GM19452 (cell line): ENCODE measurements at regions not wholly inside any gene's neighbourhood (a gene's known extent, or its start where the extent isn't known, plus 50 kb on each side); places are given as distances from the start of the nearest gene placed in this dataset.
"Not testable (repeated sequence)": the region's sequence is repeated elsewhere in the genome, so short reads cannot be mapped to it uniquely, and the experiment has no call there.

Source experiments
- ATAC-seq: cut with Tn5 transposase; IDR thresholded peaks from one replicate; pipeline ENCODE4 v1.9.1; 2021; ENCODE audit not compliant: unreplicated experiment

DNA sequence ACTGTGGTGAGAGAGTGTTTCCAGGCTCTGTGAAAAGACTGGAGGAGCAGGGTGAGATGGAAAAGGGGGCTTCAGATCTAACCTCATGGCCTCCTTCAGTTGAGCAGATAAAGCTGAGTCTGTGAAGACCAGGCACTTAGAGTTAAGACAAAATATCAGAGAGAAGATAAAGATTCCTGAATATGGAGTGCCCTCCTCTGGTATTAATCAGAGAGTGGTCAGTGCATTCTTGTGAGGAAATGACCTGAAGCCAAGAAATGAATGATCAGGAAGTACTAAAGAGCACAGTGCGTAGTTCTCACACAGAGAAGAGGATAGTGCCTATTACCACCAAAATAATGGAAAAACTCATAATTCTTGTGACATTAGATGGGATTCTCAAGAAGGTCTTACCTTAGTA is 1417.0 kb upstream of the ACO1 start:
- ATAC-seq = no peak

DNA sequence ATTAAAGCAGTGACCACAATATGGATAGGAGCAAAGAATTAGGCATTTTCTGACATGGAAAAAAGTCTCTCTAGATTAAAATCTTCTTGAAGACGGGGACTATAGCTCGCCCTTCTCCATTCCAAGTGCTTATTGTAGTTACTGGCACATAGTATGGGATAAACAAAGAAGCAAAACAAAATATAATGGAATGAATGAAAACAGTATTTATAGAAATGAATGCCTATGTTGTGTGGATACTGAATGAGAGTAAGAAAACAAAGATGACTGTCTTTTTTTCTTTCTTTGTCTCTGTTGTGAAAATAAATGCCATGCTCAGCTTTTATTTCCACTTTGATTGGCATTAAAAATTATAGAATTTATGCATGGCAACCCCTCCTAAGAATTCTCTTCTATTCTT is 1414.3 kb upstream of the ACO1 start:
- ATAC-seq = no peak

DNA sequence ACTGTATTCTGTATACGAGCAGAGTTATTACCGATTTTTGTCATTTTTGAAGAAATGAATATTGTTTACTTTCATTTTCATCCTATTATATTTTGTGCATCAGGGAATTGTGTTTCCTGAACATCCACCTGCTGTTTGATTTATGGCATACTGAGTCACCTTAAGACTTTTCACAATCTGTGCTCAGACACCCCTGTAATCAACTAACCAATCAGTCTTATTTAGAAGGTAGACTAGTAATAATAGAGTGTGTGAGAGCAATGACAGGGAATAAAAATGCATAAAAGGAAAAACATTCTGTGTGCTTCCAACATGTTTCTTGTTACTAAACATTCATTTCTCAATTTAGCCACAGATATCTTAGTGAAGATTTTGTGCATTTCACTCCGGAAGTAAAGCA is 1413.6 kb upstream of the ACO1 start:
- no peak for ATAC-seq

DNA sequence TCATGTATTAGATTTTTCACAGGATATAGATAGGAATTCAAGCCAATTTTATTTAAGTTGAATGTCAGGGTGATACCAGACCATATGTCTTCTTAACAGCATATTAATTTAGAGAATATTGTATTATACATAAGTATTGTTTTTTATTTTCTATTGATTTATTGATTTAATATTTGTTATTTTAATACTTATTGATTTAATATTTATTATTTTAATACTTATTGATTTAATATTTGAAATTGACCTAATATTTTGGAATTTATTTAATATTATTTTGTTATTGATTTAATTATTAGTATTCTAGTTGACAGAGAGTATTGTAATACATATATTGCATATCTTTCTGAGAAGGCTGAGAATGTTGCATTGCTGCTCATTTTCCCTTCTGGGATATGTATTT is 1411.8 kb upstream of the ACO1 start:
- ATAC-seq = no peak

DNA sequence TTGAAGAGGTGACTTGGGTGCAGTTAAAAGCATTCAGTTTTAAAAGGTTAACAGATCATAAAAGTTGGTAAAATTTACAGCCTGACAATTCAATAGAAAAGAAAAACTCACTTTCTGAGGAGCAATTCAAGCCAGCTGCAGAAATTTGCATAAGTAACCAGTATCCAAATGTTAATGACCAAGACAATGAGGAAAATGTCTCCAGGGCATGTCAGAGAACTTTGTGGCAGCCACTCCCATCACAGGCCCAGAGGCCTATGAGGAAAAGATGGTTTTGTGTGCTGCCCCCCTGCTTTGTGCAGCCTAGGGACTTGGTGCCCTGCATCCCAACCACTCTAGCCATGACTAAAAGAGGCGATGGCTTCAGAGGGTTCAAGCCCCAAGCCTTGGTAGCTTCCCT is 1406.5 kb upstream of the ACO1 start:
- no peak for ATAC-seq

DNA sequence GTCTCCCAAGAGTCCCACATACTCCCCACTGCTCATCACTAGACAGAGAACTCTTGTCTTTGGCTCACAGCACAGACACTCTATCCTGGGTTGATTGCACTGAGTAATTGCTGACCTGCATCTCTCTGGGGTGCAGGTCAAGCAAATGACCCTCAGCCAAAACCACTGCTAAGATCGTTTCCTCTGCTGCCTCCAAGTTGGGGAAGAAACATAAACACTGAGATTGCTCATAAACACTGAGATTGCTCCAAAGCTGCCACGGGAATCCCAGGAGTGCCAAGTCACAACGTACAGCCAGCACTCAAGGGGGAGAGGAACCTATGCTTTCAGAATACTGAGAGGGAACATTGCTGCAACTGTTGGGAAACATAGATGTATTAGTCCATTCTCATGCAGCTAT is 1402.1 kb upstream of the ACO1 start:
- no peak for ATAC-seq

DNA sequence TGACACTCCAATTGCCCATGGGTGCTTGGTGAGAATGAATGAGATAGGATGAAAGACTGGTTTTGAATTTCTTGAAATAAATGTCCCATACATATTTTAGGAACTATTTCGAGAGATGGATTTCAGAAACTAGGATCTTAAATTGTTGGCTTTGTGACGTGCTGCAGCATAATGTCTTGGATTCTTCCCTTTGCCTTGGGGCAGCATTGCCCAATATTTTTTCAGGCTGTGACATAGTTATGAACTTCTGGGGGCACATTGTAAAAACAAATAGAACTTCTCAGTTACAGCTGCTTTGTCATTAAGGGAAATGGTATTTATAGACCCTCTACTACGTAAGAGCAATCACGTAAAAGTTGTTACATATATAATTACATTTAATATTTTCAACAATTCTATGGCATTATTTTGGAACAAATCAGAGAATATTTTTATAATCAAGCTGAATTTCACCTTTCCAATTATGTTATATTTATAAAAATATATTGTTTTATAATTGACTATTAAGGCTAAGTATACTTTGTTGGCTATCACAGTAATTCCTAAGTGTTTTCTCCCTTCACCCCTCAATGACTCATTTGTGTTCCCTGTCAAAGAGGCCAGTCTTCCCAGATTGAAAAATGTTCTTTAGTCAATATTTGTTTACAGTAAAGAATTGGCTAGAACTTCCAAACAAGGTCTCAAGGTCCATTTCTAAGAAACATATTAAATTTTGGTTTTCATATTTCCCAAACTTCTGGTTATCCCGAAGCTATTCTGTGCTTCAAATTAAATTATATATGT is 1388.3 kb upstream of the ACO1 start:
- ATAC-seq = no peak

DNA sequence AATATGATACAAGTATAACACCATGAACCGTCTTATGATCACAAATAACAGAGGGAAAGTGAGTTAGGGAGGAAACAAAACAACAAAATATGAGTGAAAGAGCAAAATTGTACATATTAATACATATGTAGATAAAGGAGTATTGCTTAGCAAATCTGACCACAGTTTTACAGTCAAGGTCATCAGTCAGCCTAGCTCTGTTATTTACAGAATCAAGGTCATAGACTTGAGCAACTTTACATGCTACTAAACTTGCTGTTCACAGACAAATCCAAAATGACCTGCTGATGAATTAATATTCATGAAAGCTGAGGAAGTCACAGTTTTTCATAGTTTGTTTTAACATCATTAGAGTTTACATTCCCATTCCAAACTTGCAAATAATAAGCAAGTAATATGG is 1387.7 kb upstream of the ACO1 start:
- no peak for ATAC-seq

- ATAC-seq = no peak
These were observed 1387.2 kb upstream of the ACO1 start for GRCh38 chr9:30997291-30997690.

DNA sequence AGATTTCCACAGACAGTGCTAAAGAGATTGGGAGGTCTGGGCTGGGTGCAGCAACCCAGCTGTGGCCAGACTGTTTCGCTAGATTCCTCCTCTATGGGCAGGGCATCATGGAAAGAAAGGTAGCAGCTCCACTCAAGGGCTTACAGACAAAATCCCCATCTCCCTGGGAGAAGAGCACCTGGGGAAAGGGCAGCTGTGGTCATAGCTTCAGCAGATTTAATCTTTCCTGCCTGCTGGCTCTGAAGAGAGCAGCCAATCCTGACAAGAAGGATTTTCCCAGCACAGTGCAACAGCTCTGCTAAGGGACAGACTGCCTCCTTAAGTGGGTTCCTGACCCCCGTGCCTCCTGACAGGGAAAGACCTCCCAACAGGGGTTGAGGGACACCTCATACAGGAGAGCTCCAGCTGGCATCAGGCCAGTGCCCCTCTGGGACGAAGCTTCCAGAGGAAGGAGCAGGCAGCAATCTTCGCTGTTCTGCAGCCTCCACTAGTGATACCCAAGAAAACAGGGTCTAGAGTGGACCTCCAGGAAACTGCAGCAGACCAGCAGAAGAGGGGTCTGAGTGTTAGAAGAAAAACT is 1379.3 kb upstream of the ACO1 start:
- no peak for ATAC-seq

DNA sequence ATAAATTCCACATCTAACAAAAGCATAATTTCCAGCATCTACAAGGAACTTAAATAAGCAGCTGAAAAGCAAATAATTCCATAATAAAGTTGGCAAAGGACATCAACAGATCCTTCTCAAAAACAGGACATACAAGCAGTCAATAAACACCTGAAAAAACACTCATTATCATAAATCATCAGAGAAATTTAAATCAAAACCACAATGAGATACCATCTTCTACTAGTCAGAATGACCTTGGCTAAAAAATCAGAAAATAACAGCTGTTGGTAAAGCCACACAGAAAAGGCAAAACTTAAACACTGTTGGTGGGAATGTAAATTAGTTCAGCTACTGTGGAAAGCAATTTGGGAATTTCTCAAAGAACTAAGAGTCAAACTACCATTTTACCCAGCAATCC is 1371.1 kb upstream of the ACO1 start:
- no peak for ATAC-seq

- no peak for ATAC-seq
These were observed 1360.6 kb upstream of the ACO1 start for GRCh38 chr9:31023847-31024246.

- ATAC-seq = no peak
These were observed 1356.8 kb upstream of the ACO1 start for GRCh38 chr9:31027678-31028077.

- ATAC-seq = no peak
These were observed 1356.3 kb upstream of the ACO1 start for GRCh38 chr9:31028137-31028536.

DNA sequence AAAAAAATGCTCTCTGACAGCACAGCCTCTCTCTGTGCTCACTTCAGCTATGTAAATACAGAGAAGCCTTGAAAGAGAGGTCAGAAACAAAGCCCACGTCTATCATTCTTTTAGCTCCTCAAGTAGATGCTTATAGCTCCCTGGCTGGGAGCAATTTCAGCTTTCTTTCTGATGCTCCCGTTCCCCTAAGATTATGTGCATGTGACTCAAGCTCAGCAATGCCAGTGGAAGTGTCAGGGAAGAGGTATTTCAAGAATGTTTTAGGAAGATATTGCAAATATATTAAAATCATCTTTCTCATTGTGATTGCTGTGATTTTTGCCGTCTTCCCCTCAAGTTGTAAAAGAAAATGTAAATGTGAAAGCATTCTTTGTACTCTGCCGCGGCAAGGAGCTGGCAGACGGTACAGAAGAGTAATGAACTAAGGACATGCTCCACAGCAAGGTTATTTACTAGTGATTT is 1353.7 kb upstream of the ACO1 start:
- no peak for ATAC-seq

DNA sequence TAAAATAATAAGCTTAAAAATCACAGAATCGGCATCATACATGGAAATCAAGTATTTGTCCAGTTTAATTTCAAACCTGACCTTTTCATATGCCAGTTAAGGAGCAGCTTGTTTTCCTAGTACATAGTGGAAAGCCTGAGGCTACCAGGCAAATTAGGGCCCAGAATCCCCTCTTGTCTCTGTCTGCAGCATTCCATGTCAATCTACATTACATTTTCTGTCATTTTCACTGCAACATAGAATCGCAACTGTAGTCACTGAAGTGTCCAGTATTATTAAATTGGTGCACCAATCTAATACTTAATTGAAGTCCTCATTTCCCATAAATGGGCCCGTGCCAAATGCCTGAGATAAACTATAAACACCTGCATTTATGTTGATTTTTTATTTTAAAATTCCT is 1352.2 kb upstream of the ACO1 start:
- ATAC-seq = no peak

DNA sequence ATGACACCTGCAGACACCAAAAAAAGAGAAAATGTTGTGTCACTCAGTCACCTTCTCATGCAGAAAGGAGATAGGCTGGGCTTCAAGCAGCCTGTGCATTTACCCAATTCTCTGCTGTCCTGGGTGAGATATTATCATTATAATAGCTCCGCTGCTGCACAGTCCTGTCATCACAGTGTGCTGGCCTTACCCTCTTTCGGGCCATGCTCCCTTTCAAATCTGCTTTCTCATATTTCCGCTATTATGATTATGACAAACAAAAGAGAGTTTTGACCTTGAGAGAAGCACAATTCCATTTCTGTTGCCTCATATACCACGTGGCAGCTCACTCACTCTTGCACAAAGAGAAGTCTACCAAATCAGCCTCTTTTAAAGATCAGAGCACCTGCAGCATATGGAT is 1350.1 kb upstream of the ACO1 start:
- ATAC-seq = no peak

DNA sequence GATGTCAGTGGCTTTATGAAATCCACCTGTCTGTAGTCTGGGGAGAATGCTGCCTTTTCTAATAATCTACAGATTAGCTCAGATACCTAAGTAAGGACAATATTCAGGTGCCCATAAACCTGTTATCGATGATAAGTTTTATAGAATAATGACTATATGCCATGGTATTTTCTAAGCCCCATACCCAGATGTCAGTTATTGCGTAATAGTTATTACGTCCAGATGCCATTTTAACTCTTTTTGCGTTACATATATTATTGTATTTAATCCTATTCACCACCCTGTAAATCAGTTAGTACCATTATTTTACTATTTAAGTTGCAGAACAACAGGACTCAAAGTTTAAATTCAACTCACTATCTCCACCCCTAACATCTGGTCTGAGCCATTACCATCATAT is 1343.9 kb upstream of the ACO1 start:
- no peak for ATAC-seq

DNA sequence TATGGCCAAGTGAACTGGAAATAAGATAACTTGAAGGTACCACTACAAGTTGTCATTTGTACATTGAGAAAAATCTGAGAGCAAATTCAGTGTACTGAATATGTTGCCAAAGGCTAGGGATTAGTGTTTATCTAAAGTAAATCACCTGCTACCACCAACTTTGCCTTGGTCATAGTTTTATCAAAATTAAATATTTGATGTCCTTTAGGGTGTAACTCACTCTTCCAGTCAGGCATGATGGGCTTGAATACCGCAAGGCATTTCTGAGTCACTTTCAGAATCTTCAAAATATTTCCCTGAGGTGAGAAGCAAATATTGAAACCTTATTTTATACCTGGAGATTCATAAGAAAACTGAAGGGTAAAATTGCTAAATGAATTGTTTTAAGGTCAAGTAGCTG is 1338.6 kb upstream of the ACO1 start:
- no peak for ATAC-seq

- not testable (repeated sequence) for ATAC-seq
These were observed 1322.9 kb upstream of the ACO1 start for GRCh38 chr9:31061592-31061991.

DNA sequence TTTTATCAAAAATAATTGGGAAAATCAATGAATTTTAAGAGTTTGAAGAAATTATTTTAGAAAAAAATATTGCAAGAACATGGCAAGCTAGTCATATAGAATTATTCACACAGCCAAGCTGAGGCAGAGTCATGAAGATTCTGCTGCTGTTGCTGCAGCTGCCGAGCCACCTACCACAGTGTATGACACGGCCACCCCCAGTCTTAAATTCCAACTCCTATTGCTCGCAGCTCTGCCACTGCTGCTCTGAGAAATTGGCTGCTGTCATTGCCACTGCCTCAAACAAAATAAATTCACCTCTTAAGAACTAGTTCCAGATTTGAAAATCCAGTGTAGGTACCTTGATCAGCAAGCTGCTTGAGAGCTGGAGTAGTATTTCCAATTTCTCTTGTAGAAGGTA is 1318.8 kb upstream of the ACO1 start:
- no peak for ATAC-seq

GRCh38 chr9:31067418-31067817 is 1317.0 kb upstream of the ACO1 start:
- no peak for ATAC-seq
